HG03175 (cell line): ENCODE measurements at regions not wholly inside any gene's neighbourhood (a gene's known extent, or its start where the extent isn't known, plus 50 kb on each side); places are given as distances from the start of the nearest gene placed in this dataset.

ENCODE experiments used
- ATAC-seq: cut with Tn5 transposase; IDR thresholded peaks from one replicate; pipeline ENCODE4 v1.9.1; 2021; ENCODE audit warnings: mild to moderate bottlenecking, moderate library complexity; ENCODE audit not compliant: unreplicated experiment

DNA sequence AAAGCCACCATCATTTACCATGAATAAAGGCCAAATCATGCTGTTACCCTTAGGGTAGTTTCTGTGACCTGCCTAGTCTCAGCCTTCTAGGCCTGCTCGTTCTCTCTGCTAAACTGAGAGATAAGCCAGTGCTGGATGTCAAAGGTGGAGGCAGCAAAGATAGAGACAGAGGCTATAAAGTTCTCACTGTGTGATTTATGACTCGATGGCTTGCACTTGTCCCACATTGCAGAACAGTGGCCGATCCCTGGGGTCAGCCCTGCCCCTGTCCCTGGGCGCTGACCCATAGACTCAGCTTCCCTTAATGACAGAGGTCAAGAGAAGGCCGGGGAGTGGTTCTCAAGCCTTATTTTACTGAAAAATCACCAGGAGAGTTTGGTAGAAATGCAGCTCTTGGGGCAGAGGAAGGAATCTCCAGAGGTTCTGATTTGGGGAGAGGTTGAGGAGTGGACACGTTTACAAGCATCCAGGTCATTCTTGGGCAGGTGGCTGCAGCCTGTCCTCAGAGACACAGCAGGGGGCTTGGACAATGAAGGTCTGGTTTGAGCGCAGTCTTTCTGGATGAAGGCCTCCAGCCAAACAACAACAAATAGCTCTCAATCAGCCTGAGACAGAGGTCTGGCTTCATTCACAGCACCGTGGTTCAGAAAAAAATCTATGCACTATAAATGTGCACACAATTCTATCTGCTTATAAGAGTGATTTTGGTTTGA is 143.5 kb downstream of the ACKR3 start:
- no peak for ATAC-seq

DNA sequence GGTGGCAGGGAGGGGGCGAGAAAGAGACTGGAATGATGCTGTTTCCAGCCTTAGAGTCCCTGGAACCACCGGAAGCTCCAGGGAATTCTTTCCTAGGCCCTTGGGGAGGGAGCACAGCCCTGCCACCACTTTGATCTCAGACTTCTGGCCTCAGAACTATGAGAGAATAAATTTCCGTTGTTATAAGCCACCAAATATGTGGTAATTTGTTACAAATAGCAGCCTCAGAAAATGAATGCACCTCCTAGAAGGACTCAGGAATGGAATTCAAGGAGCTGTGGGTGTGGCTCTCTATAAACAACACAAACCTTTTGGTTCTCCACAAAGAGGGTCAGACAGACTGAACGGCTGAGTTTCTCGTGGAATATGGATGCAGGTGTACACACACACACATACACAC is 144.5 kb downstream of the ACKR3 start:
- no peak for ATAC-seq

GRCh38 chr2:236715077-236715476 is 145.5 kb downstream of the ACKR3 start:
- ATAC-seq = no peak

DNA sequence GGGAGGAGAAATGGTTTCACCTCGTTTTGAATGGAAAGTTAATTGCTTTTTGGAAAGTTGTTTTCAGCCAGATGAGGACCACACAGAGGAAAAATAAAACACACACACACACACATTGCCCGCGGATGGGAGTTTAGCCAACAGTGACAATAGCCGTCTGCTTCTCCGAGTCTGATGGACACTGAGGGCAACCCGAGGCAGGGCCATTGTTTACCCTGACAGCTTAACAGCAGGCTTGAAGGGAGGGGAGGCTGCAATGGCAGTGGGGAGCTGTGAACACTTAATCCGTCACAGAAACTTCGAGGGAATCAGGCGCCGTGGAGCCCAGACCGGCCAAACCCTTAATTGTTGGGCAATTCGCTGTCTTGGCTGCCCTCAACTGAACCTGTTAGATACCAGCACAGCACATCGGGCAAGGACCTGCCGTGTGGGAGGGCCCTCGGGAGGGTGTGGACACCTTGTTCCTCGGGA is 145.9 kb downstream of the ACKR3 start:
- ATAC-seq = no peak

DNA sequence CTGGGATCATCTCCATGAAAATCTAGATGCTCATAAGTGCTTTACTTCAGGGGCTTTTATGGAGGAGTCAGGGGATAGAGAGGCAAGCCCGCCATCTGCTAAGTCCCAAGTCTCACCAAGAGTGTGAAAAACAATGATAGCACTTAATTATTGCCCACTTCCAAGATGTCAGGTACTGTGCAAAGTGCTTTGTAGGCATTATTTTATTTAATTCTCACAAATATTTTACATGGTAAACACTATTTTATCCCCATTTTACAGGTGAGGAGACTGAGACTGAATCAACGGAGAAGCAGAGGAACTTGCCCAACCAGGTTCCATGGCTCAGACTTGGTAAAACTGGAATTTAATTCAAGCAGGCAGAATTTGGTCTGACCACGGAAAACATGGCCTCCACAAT is 147.5 kb downstream of the ACKR3 start:
- no peak for ATAC-seq

DNA sequence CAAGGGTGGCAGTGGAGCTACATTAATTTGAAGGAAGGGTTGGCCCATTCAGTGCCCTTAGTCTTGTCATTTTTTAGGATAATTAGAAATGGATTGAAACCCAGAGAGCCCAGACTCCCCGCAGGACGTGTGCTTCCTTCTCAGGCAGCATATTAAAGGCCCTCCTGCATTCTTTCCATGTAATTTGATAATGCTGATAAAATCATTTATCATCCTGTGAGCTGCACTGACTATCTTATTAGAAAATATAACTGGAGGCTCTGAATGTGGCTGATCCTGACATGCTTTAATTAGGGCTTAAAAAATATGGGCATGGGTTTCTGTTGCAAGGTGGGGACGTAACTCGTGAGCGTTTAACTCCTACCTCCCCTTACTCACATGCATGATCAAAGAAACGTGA is 148.1 kb downstream of the ACKR3 start:
- ATAC-seq = no peak

GRCh38 chr2:236718207-236718992 is 148.8 kb downstream of the ACKR3 start:
- no peak for ATAC-seq

- no peak for ATAC-seq
These were observed 149.6 kb downstream of the ACKR3 start for GRCh38 chr2:236719192-236719635.

DNA sequence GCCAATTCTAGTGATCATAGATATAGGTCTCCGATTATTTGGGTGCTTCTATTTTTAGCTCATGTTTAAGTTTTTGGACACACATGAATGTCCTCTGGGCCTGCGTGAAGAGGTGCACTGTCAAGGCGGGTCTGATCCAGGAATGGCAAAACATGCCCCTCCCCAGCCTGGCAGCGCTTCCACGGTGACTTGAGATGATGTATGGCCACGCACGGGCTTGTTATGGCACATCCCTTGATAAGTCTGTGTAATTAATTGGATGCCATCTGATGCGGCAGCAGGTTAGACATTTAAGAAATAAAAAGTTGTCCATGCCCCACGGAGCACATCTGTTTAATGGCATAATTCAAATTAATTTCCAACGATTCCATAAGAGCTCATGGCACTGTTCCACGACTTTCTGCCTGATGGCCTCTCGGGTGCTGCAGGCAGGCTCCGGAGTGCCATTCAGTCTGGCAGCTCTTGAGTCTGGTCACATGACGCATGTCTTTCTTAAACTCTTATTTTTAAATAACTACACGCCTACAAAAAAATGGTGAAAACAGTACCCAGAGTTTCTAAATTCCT is 151.4 kb downstream of the ACKR3 start:
- no peak for ATAC-seq

- ATAC-seq = no peak
These were observed 154.6 kb downstream of the ACKR3 start for GRCh38 chr2:236724200-236724599.

DNA sequence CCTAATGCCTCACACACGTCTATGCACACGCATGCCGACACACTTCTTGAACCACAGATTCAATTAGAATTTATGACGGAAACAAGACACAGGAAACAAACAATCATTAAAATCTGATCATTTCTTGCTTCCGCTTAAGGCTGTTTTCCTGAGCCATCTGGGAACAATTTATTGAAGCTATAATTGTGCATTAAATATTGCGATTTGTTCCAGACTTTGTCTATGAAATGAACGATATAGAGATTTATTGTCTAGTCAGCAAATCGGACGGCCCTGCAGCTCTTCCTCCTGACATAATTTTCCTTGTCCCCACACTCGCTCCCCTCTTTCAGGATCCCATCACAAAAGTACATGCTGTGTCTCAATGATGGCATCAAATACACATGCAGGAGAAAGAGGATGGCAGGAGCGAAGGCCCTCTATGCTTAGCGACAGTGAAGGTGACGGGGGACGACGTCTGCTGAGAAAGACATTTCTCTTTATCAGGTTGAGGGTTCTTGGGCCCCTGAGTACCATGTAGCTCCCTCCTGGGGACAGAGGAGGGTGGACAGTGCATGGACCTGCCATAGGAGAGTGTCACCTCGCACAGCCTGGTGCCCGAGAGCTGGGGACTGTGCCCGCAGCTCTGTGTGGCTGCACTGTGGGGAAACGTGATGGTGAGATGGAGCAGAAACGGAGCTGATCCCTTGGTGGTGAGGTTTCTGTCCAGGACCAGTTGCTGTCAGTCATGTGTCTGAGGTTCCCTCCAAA is 157.3 kb downstream of the ACKR3 start:
- ATAC-seq = no peak

DNA sequence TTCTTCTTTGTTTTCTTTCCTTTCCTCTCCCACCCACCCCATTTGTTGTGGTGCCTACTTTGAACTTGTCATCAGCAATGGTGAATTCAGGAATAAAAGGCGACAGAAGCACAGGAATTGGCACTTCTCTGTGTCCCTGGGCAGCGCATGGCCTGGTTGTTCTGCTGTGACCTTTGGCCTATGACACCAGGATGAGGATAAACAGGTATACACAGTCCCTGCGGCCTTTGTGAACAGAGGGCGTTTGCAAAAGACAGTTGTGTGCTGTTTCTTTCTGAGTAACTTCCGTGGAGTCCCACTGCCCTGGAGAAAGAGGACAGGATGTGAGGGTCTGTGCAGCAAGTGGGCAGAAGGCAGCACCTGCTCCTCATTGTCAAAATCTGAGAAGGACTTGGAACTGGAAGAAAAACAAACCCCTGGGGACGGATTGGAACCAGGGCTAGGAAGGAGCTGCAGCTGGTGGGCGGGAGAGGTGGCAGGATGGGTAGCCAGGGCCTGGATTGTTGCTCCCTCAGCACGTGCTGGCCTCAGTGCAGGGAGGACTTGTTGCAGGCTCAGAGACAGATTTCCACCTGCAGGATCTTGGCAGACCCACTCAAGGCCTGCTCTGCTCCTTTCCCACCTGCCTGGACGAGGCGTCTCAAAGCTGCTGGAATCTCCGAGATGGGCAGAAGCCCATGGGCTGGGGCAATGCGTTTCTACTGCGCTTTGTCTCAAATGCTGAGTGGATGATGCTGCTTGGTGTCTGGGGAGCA is 159.5 kb downstream of the ACKR3 start:
- no peak for ATAC-seq

- no peak for ATAC-seq
These were observed 160.8 kb downstream of the ACKR3 start for GRCh38 chr2:236730393-236730792.

DNA sequence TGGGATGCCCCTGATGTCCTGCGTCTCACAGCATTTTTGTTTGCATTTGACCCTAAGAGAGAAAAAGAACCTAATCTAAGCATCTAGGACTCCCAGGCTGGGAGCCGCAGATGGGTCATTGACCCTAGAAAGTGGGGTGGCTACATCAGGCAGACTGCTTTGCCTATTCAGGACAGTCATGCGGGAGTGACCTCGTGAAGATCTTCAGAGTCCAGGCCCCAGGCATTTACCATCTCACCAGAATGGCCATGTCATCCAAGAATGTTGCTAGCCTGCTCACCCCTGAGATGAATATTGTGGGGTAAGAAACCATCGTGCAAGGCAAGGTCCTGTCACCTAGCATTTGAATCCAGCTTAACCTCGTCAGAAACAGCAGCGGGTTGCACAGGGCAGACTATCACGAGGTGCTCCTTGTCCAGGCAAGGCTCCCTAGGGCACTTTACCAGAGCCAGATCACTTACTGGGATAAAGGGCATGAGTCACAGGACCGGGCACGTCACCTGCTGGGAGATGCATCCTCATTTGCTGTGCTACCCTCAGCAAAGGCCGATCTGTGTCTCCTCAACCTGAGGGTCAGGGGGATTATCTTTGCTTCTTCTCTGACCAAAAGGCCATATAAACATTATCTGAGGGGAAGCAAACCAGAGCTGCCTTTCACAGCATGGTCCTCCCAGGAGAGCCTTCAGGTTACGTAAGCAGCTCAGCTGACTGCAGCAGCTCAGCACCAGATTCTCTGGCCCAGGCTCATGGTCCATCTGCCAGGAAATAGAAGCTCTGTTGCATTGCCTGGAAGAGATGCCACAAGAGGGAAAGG is 162.3 kb downstream of the ACKR3 start:
- no peak for ATAC-seq

DNA sequence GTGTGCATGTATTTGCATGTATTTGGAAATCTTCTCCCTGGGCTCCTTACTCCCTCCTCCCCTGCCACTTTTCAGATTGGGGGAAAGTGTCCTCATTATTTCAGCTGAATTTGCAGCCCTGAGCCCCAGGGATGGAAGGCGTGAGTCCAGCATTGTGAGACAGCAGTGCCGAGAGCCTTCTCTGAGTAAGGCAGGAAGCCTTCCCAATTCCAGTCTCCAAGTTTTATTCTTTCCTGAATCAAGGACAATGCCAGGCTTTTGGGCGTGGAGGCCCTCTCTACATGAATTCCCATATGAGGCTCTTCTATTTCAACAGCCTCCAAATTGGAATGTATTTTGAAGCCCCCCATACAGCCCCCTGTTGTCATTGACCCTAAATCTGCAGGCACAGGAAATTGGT is 163.5 kb downstream of the ACKR3 start:
- no peak for ATAC-seq

GRCh38 chr2:236735825-236736238 is 166.2 kb downstream of the ACKR3 start:
- no peak for ATAC-seq

- ATAC-seq = no peak
These were observed 168.4 kb downstream of the ACKR3 start for GRCh38 chr2:236738030-236738429.

GRCh38 chr2:236738896-236739295 is 169.3 kb downstream of the ACKR3 start:
- no peak for ATAC-seq

DNA sequence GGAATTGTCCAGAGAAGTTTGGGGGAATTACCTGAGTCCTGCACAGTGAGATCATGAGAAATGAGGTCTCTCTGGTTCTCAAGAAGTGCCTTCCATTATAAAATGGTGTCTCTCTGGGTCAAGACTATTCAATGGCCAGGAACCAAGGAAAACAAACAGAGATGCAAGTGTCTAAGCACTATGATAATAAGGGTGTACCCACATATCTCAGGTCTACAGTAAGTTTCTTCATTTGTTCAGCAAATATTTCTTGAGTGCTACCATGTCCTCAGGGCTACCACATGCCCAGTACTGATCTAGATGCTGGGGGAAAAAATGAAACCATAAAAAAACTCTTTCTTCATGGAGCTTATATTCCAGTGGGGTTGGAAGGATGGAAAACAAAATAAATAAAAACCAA is 170.0 kb downstream of the ACKR3 start:
- no peak for ATAC-seq

DNA sequence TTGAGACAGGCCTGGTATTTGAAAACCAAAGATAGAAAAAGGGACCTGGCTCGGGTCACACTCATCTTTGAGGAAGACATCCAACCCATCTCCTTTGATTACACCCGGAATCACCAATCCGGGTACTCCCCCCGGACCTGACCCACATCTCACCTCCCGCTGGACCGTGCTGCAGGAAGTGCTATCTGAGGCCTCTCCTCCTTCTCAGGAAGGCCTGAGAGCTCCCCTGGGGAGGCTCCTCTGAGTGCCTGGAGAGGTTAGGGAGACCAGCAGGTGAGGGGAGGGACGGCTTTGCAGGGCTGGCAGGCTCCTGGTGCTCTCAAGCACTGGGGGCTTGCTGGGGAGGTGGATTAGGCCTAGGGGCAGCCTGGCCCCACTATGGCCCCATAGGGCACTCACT is 170.9 kb downstream of the ACKR3 start:
- no peak for ATAC-seq
